Right forelimb (tissue), 1 donor: ENCODE measurements at regions not wholly inside any gene's neighbourhood (a gene's known extent, or its start where the extent isn't known, plus 50 kb on each side); places are given as distances from the start of the nearest gene placed in this dataset.
"Not testable (repeated sequence)": the region's sequence is repeated elsewhere in the genome, so short reads cannot be mapped to it uniquely, and the experiment has no call there.

ENCODE experiments used
- DNase-seq: peaks from one replicate; pipeline ENCODE4 v3.0.0-alpha.2; 2018

DNA sequence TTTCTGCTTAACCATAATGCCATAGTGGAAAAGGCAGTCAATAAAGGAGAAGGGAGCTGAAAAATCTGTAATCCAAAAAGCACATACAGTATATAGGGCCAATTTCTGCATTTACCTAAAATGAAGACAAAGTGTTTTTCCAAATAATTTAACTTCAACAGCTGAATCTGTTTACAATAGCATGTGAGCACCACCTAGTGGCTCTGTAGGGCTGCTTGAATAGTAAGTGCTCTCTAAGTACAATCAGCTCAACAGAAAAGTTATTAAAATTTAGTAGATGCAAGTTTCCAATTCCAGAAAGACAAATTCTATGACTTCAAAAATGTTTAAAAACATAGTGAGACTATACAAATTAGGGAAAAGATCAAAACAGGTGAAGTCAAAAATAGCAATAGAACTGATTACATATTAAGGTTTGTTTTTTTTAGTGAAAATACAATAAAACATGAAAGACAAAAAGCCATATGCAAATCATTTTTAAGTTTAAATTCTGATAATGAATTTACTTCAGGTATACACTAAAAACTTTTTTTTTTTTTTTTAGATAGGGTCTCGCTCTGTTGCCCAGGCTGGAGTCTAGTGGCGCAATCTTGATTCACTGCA is 220.0 kb downstream of the SETD4 start:
- DNase-seq = no peak

GRCh38 chr21:35838987-35839763 is 221.2 kb downstream of the SETD4 start:
- no peak for DNase-seq

- DNase-seq = no peak
These were observed 222.0 kb downstream of the SETD4 start for GRCh38 chr21:35838350-35838749.

GRCh38 chr21:35833991-35834390 is 226.3 kb downstream of the SETD4 start:
- no peak for DNase-seq

DNA sequence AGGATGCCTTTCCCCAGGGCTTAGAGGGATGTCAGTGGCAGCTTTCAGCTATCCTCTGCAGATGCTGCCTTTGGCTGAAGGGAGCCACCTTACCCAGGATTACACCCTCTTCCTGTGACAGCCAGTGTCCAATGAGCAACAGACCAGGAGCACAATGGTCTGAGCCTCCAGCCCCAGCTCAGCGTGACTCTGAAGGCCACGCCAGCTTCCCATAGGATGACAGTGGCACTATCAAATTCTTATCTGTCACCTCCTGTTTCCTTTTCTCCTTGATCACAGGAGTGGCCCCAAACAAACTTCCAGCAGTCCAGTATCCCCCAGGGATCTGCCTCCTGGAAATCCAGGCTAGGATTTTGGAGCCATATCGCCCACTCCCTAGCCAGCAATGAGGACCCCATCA is 226.9 kb downstream of the SETD4 start:
- no peak for DNase-seq

GRCh38 chr21:35831230-35831629 is 229.1 kb downstream of the SETD4 start:
- DNase-seq = no peak

DNA sequence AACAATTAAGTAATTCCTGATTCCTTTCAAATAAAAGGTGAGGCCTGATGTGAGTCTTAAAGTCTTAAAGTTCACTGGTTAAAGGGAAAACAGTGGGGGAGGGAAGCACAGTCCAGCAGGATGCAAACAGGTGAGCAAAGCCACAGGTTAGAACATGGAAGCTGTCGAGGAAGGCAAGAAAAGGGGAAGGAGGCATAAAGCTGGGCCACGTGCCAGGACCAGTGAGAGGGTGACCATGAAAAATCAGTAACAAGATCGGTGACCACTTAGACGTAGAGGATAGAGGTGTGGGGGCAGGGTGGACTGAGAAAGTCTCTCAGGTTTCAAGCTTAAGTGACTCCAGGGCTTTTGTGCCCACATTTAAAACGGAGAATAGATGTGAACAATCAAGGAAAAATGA is 231.3 kb downstream of the SETD4 start:
- no peak for DNase-seq

- no peak for DNase-seq
These were observed 232.2 kb downstream of the SETD4 start for GRCh38 chr21:35828161-35828560.

DNA sequence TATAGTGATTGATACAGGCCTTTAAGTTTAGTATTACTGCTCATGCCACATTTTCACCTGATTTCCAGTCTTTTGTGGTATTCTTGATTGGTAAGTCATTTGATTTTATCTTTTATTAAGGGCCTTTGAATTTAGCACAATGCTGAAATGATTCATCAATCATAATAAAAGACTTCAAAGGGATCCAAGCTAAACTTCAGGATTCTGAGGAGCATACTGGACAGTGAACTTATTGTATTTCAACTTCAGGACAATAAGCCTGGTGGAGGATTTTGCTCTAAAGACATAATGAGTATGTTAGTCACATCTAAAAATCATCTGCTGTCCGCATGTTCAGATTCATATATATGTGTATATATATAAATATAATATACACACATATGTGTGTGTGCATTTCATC is 233.3 kb downstream of the SETD4 start:
- no peak for DNase-seq

GRCh38 chr21:35825370-35826353 is 234.7 kb downstream of the SETD4 start:
- DNase-seq = no peak

DNA sequence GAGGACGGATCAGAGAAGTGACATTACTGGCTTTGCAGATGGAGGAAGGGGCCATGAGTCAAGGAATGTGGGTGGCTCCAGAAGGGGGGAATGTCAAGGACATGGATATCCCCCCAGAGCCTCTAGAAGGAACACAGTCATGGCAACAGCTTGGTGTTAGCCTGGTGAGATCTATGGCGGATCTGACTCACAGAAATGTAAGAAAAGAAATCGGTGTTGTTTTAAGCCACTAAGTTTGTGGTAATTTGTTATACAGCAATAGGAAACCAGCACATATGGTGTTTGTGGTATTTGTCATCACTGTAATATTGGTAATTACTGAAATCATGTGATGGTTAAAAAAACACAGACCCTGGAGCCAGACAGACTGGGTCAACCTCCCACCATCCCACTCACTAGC is 236.2 kb downstream of the SETD4 start:
- DNase-seq = no peak

DNA sequence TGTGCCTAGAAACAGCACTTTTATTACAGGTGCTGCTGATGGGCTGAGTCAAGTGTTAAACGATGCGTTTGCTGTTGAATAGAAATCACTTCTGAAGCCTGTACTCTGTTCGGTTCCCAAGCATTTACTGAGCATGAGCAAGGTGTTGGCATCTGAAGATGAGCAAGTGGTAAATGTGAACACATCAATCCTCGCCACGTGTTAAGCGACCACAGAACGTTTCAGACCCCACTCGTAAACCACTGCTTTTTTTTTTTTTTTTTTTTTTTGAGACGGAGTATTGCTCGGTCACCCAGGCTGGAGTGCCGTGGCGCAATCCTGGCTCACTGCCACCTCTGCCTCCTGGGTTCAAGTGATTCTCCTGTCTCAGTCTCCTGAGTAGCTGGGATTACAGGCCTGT is 241.2 kb downstream of the SETD4 start:
- DNase-seq = no peak

- DNase-seq = no peak
These were observed 241.7 kb downstream of the SETD4 start for GRCh38 chr21:35818597-35818996.

DNA sequence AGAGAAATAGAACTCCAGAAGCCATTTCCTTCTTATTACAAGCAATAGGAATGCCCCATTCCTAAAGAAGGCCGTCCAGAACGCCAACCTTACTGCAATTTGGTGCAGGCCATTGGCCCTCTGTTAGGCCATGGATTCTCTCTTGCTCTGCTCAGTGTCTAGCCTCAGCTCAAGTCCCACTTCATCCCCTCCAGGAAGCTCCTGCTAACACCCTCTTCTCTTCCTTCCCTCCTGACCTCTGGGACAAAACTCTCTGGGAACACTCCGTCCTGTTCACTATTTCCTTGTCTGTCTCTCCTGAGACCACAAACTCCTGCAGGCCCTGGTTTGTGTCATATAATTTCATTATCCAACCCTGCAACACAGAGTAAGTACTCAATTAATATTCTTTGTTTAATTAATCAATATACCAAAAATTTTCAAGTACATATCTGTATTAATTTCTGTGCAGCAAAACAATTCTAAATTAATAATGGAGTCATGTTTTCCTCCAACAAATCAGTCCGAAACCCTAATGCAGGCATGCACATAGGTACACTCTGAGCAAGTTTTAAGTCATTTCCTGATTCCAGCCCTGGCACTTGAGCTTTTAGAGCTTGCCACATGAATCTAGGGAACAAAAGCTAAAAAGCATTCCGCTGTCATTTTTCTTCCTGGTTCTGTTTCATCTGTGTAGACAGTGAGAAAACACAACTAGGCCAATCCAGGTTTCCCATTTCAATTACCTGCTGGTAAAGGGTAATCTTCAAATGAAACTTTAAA is 245.3 kb downstream of the SETD4 start:
- DNase-seq = no peak

DNA sequence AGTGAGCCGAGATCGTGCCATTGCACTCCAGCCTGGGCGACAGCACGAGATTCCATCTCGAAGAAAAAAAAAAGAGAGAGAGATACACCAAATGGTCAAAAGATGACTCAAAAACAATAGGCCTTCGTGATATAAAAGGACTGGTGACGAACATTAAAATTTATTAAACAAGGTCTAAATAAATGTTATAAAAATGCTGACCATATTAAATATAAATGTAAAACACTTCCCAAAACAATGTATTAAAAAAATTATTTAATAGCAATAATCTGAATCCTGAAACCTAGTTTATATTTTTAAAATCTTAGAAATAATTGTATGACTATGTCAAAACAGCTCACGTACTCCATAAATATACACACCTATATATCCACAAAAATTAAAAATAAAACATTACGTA is 247.6 kb downstream of the SETD4 start:
- no peak for DNase-seq

GRCh38 chr21:35811191-35811806 is 249.0 kb downstream of the SETD4 start:
- no peak for DNase-seq

DNA sequence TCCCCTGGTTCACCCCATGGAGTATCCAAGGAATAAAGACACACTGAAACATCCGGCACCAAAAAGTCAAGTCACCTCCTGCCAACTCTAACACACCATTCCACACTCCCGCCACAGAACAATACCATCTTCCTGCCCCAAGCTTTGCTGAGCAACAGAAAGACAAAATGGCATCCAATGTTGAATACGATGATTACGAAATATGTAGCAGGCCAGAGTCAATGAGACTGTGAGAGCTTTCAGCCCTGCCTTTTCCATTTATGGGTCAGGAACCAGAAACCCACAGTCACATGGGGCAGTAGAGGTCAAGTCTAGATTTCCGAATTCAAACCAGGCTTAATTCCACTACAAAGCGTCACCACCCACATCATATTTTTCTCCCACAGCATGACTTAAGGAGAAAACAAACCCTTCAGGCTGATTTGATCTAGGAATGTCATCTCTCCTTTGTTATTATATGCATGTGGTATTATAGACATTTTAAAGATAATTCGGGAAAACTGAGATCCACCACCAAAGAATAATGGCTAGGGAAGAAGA is 249.8 kb downstream of the SETD4 start:
- no peak for DNase-seq

DNA sequence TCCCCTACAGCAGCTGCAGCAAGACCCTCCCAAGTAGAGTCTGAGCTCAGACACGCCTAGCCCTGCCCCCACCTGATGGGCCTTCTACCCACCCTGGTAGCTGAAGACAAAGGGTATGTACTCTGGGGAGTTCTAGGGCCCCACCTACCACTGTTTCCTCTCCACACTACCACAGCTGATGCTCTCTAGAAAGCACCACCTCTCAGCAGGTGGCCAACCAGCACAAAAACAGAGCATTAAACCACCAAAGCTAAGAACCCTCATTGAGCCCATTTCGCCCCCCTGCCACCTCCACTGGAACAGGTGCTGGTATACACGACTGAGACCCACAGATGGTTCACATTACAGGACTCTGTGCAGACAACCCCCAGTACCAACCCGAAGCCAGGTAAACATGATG is 258.9 kb downstream of the SETD4 start:
- DNase-seq = no peak

GRCh38 chr21:35800796-35801385 is 259.4 kb downstream of the SETD4 start:
- not testable (repeated sequence) for DNase-seq

DNA sequence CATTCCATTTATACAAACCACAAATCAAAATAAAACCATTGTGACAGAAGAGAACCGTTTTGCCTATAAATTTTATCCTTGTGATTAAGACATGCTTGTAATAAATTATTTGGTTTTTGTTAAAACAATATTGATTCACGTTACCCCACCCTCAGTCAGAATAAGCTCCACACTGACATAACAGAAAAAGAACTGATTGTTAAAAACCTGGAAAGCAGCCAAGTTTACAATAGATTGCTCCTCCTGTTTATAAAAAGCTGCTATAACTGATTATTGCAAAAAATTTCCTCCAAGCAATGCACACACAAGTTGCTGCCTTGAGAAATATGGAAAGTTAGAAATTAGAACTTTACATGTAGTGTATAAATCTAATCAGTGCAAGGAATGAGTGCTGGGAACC is 263.5 kb downstream of the SETD4 start:
- no peak for DNase-seq

DNA sequence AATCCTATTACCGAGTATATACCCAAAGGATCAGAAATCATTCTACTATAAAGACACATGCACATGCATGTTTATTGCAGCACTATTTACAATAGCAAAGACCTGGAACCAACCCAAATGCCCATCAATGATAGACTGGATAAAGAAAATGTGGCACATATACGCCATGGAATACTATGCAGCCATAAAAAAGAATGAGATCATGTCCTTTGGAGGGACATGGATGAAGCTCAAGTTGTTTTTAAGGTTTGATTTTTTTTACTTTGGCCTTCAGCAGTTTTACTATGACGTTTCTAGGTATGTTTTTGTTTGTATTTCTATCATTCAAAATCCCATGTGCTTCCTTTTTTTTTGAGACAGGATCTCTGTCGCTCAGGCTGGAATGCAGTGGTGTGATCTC is 265.8 kb downstream of the SETD4 start:
- DNase-seq = not testable (repeated sequence)
